Liver (tissue), 8 donors: ENCODE measurements at regions not wholly inside any gene's neighbourhood (a gene's known extent, or its start where the extent isn't known, plus 50 kb on each side); places are given as distances from the start of the nearest gene placed in this dataset.

Experiments used
- DNase-seq: peaks from one replicate; pipeline ENCODE4 v3.0.0-alpha.2; 2017; ENCODE audit warnings: low spot score
- H3K27ac ChIP-seq, 2 donors: one replicate each; pipeline ENCODE4 v1.7.0; 2013; ENCODE audit warnings: inconsistent platforms in 2 of 2, low read length in 2 of 2, control low read depth in 1 of 2, low read depth in 1 of 2, mild to moderate bottlenecking in 1 of 2
- H3K27me3 ChIP-seq, 4 donors: one replicate each; pipeline versions ENCODE4 v1.6.1 to v1.7.0; 2013; ENCODE audit warnings: low read length in 3 of 4, inconsistent platforms in 1 of 4, mild to moderate bottlenecking in 1 of 4, moderate library complexity in 1 of 4; ENCODE audit not compliant: control insufficient read depth in 4 of 4, insufficient read depth in 4 of 4
- H3K36me3 ChIP-seq, 4 donors: one replicate each; pipeline versions ENCODE4 v1.6.1 to v1.7.0; 2013; ENCODE audit warnings: low read length in 3 of 4, mild to moderate bottlenecking in 3 of 4, low read depth in 1 of 4, moderate library complexity in 1 of 4; ENCODE audit not compliant: control insufficient read depth in 4 of 4, insufficient read depth in 3 of 4
- H3K4me1 ChIP-seq, 4 donors: one replicate each; pipeline versions ENCODE4 v1.6.1 to v1.7.0; 2013; ENCODE audit warnings: low read length in 3 of 4, mild to moderate bottlenecking in 3 of 4, moderate library complexity in 1 of 4; ENCODE audit not compliant: control insufficient read depth in 4 of 4, insufficient read depth in 4 of 4
- H3K4me3 ChIP-seq, 3 donors: one replicate each; pipeline versions ENCODE4 v1.6.1 to v1.7.0; 2013; ENCODE audit warnings: low read length in 3 of 3, control low read depth in 1 of 3, low read depth in 1 of 3, mild to moderate bottlenecking in 1 of 3
- H3K9ac ChIP-seq, 2 donors: one replicate each; pipeline ENCODE4 v1.7.0; 2013; ENCODE audit warnings: low read length in 2 of 2, mild to moderate bottlenecking in 2 of 2, moderate library complexity in 2 of 2, control low read depth in 1 of 2, low read depth in 1 of 2
- H3K9me3 ChIP-seq, 4 donors: one replicate each; pipeline versions ENCODE4 v1.6.1 to v1.7.0; 2013; ENCODE audit warnings: low read length in 3 of 4; ENCODE audit not compliant: control insufficient read depth in 4 of 4
- ATF3 ChIP-seq: IDR thresholded peaks from 2 replicates; pipeline ENCODE4 v1.6.1; 2016; ENCODE audit warnings: antibody characterized with exemption
- CTCF ChIP-seq: fragments of 150-350 bp; IDR thresholded peaks from 2 replicates; pipeline ENCODE4 v1.5.1; 2017; ENCODE audit warnings: improper control_type of control experiment, low read depth, low read length; ENCODE audit not compliant: missing input control
- EGR1 ChIP-seq, 2 donors: IDR thresholded peaks; 2 replicates each; pipeline ENCODE4 v1.6.1; 2016 to 2018; ENCODE audit warnings: antibody characterized with exemption in 2 of 2, low read depth in 2 of 2
- FOXA1 ChIP-seq: IDR thresholded peaks from 2 replicates; pipeline ENCODE4 v1.6.1; 2016; ENCODE audit warnings: antibody characterized with exemption
- FOXA2 ChIP-seq: IDR thresholded peaks from 2 replicates; pipeline ENCODE4 v1.6.1; 2016; ENCODE audit warnings: antibody characterized with exemption
- GABPA ChIP-seq, 2 donors: IDR thresholded peaks in 1 of 2; conservative IDR thresholded peaks in 1 of 2; 2 replicates each; pipeline ENCODE4 v1.6.1; 2016; ENCODE audit warnings: antibody characterized with exemption in 2 of 2, mild to moderate bottlenecking in 1 of 2, moderate library complexity in 1 of 2
- HNF4A ChIP-seq, 2 donors: conservative IDR thresholded peaks; 2 replicates each; pipeline ENCODE4 v1.6.1; 2016; ENCODE audit warnings: antibody characterized with exemption in 2 of 2, mild to moderate bottlenecking in 2 of 2
- HNF4G ChIP-seq: IDR thresholded peaks from 2 replicates; pipeline ENCODE4 v1.6.1; 2016; ENCODE audit warnings: antibody characterized with exemption
- JUND ChIP-seq, 2 donors: IDR thresholded peaks; 2 replicates each; pipeline ENCODE4 v1.6.1; 2016; ENCODE audit warnings: antibody characterized with exemption in 2 of 2
- MAX ChIP-seq: IDR thresholded peaks from 2 replicates; pipeline ENCODE4 v1.6.1; 2016; ENCODE audit warnings: antibody characterized with exemption
- NR2F2 ChIP-seq: IDR thresholded peaks from 2 replicates; pipeline ENCODE4 v1.6.1; 2016; ENCODE audit warnings: antibody characterized with exemption
- RAD21 ChIP-seq, 2 donors: IDR thresholded peaks; 2 replicates each; pipeline ENCODE4 v1.6.1; 2016; ENCODE audit warnings: antibody characterized with exemption in 2 of 2, mild to moderate bottlenecking in 2 of 2
- REST ChIP-seq: IDR thresholded peaks from 2 replicates; pipeline ENCODE4 v1.6.1; 2016; ENCODE audit warnings: antibody characterized with exemption, mild to moderate bottlenecking
- RXRA ChIP-seq, 2 donors: IDR thresholded peaks; 2 replicates each; pipeline ENCODE4 v1.6.1; 2017 to 2018; ENCODE audit warnings: antibody characterized with exemption in 2 of 2, mild to moderate bottlenecking in 1 of 2
- SP1 ChIP-seq: IDR thresholded peaks from 2 replicates; pipeline ENCODE4 v1.6.1; 2018; ENCODE audit warnings: antibody characterized with exemption, mild to moderate bottlenecking
- TAF1 ChIP-seq: conservative IDR thresholded peaks from 2 replicates; pipeline ENCODE4 v1.6.1; 2016; ENCODE audit warnings: antibody characterized with exemption, mild to moderate bottlenecking
- YY1 ChIP-seq: IDR thresholded peaks from 2 replicates; pipeline ENCODE4 v1.6.1; 2016; ENCODE audit warnings: antibody characterized with exemption, mild to moderate bottlenecking
- ZBTB33 ChIP-seq: IDR thresholded peaks from 2 replicates; pipeline ENCODE4 v1.6.1; 2016; ENCODE audit warnings: antibody characterized with exemption
- WGBS: extraction: QIAGEN DNeasy Blood & Tissue Kit; methylation state at CpG from one replicate; pipeline ENCODE4 v1.1.7; 2013; 5-methylcytosine and 5-hydroxymethylcytosine counted together
- donor health status: healthy.
- donor health status: healthy.
- donor health status: healthy.
- donor health status: healthy.
- donor health status: healthy.

DNA sequence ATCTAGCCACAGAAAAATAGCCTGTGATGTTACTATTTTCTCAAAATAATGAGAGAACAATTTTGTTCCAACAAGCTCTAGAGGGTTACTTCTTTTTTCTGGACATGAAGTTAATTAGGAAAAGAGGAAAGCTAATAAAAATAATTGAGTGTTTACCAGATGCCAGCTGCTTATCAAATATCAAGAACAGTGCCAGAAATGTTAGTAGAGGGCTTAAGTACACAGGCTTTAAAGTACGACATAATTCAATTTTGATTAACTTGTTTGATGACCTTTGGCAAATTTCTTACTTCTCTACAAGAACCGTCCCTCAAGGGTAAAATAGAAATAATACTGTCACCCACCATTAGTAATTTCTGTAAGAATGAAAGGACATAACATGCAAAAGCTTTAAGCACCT lies 977.0 kb downstream of the FSTL5 start:
- Histone ChIP-seq H3K9me3 (no peaks in the 10 kb centered on the region), H3K9ac (no peak overlapping the region), H3K27me3 (no peaks in the 10 kb centered on the region), H3K4me1 (peaks cover 0 to 31% (median 25%) of the 10 kb centered on the region in 4 donors), H3K4me3 (no peak overlapping the region), H3K27ac (no peak overlapping the region), H3K36me3 (no peaks in the 10 kb centered on the region)
- no peak for TF ChIP-seq EGR1 (IDR thresholded peaks at IDR 0.05; ENCODE audit: low read depth in 2 of 2)
- no peak for TF ChIP-seq REST
- TF ChIP-seq FOXA2 = no peak
- TF ChIP-seq YY1 = no peak
- no peak for TF ChIP-seq CTCF
- TF ChIP-seq HNF4A (conservative IDR thresholded peaks at IDR 0.05) = no peak
- no peak for TF ChIP-seq ZBTB33
- TF ChIP-seq FOXA1 = no peak
- TF ChIP-seq HNF4G = no peak
- no peak for TF ChIP-seq ATF3
- TF ChIP-seq NR2F2 = no peak
- TF ChIP-seq SP1 = no peak
- no peak for TF ChIP-seq MAX
- TF ChIP-seq JUND (IDR thresholded peaks at IDR 0.05) = no peak
- TF ChIP-seq RXRA (IDR thresholded peaks at IDR 0.05) = no peak
- TF ChIP-seq TAF1 = no peak
- 27% methylated on average over 2 of the region's 2 CpGs for WGBS
- no peak for DNase-seq

- no peak overlapping the region for H3K27ac ChIP-seq
- peaks cover 0 to 31% (median 25%) of the 10 kb centered on the region in 4 donors for H3K4me1 ChIP-seq
- H3K36me3 ChIP-seq = no peaks in the 10 kb centered on the region
- no peak overlapping the region for H3K4me3 ChIP-seq
- H3K27me3 ChIP-seq = no peaks in the 10 kb centered on the region
- no peak overlapping the region for H3K9ac ChIP-seq
- TF ChIP-seq FOXA2 (no peak), YY1 (no peak), HNF4G (no peak), MAX (no peak), EGR1 (IDR thresholded peaks at IDR 0.05; ENCODE audit: low read depth in 2 of 2) (no peak), GABPA (IDR thresholded peaks at IDR 0.05 in 1 of 2, conservative IDR thresholded peaks at IDR 0.05 in 1 of 2) (no peak), RAD21 (IDR thresholded peaks at IDR 0.05) (no peak), TAF1 (no peak), NR2F2 (no peak)
- WGBS = 78% methylated on average over 1 of the region's 1 CpG
- DNase-seq = no peak
- no peaks in the 10 kb centered on the region for H3K9me3 ChIP-seq
Measured at GRCh38 chr4:161186012-161186411, 977.8 kb downstream of the FSTL5 start.
